H9 (cell line): ENCODE measurements at regions not wholly inside any gene's neighbourhood (a gene's known extent, or its start where the extent isn't known, plus 50 kb on each side); places are given as distances from the start of the nearest gene placed in this dataset.

ENCODE experiments used
- DNase-seq: peaks from one replicate; pipeline ENCODE4 v3.0.0-alpha.2; 2017
- H2AFZ ChIP-seq: one replicate; pipeline ENCODE4 v1.6.1; 2013; ENCODE audit warnings: mild to moderate bottlenecking, low read length, control low read depth, moderate library complexity
- H2AK5ac ChIP-seq: 2 replicates; pipeline ENCODE4 v1.6.1; 2013; ENCODE audit warnings: low read length, control low read depth, mixed read lengths; ENCODE audit not compliant: insufficient read length
- H2BK120ac ChIP-seq: one replicate; pipeline ENCODE4 v1.6.1; 2013; ENCODE audit warnings: low read depth, mild to moderate bottlenecking, low read length, control low read depth, inconsistent platforms; ENCODE audit not compliant: poor library complexity, severe bottlenecking
- H2BK12ac ChIP-seq: 2 replicates; pipeline ENCODE4 v1.6.1; 2013; ENCODE audit warnings: low read length, control low read depth, mixed read lengths, low read depth; ENCODE audit not compliant: insufficient read length
- H2BK15ac ChIP-seq: 2 replicates; pipeline ENCODE4 v1.6.1; 2013; ENCODE audit warnings: low read depth, low read length, control low read depth
- H2BK20ac ChIP-seq: one replicate; pipeline ENCODE4 v1.6.1; 2013; ENCODE audit warnings: low read depth, mild to moderate bottlenecking, low read length, control low read depth, inconsistent platforms; ENCODE audit not compliant: poor library complexity, severe bottlenecking
- H2BK5ac ChIP-seq: 2 replicates; pipeline ENCODE4 v1.6.1; 2013; ENCODE audit warnings: low read length, control low read depth, mixed read lengths; ENCODE audit not compliant: insufficient read length
- H3K14ac ChIP-seq: 2 replicates; pipeline ENCODE4 v1.6.1; 2013; ENCODE audit warnings: low read length, control low read depth; ENCODE audit not compliant: insufficient read depth
- H3K18ac ChIP-seq: 2 replicates; pipeline ENCODE4 v1.6.1; 2013; ENCODE audit warnings: low read depth, mild to moderate bottlenecking, mixed read lengths, low read length, control low read depth; ENCODE audit not compliant: insufficient read length
- H3K23ac ChIP-seq: 2 replicates; pipeline ENCODE4 v1.6.1; 2013; ENCODE audit warnings: low read length, control low read depth, mixed read lengths, low read depth; ENCODE audit not compliant: insufficient read length
- H3K23me2 ChIP-seq: 2 replicates; pipeline ENCODE4 v1.6.1; 2013; ENCODE audit warnings: low read depth, mild to moderate bottlenecking, mixed read lengths, low read length, control low read depth; ENCODE audit not compliant: insufficient read length, poor library complexity, severe bottlenecking
- H3K27ac ChIP-seq: 2 replicates; pipeline ENCODE4 v1.5.1; 2013; ENCODE audit warnings: low read length, control low read depth, mixed read lengths, low read depth; ENCODE audit not compliant: insufficient read length
- H3K27me3 ChIP-seq: 2 replicates; pipeline ENCODE4 v1.6.1; 2013; ENCODE audit warnings: low read length, control low read depth, inconsistent platforms; ENCODE audit not compliant: insufficient read depth
- H3K4ac ChIP-seq: 2 replicates; pipeline ENCODE4 v1.6.1; 2013; ENCODE audit warnings: low read depth, mild to moderate bottlenecking, control low read depth, inconsistent platforms, low read length, moderate library complexity
- H3K4me1 ChIP-seq: 2 replicates; pipeline ENCODE4 v1.6.1; 2013; ENCODE audit warnings: low read length, control low read depth, inconsistent platforms; ENCODE audit not compliant: insufficient read depth
- H3K4me2 ChIP-seq: 2 replicates; pipeline ENCODE4 v1.6.1; 2013; ENCODE audit warnings: low read length, control low read depth, mixed read lengths; ENCODE audit not compliant: insufficient read length, insufficient read depth
- H3K56ac ChIP-seq: 2 replicates; pipeline ENCODE4 v1.6.1; 2013; ENCODE audit warnings: low read depth, mild to moderate bottlenecking, mixed read lengths, low read length, control low read depth; ENCODE audit not compliant: insufficient read length
- H3K79me1 ChIP-seq: 2 replicates; pipeline ENCODE4 v1.6.1; 2013; ENCODE audit warnings: low read depth, mild to moderate bottlenecking, moderate library complexity, low read length, control low read depth, inconsistent platforms; ENCODE audit not compliant: insufficient read depth, poor library complexity, severe bottlenecking
- H3K79me2 ChIP-seq: 2 replicates; pipeline ENCODE4 v1.6.1; 2013; ENCODE audit warnings: low read length, control low read depth, inconsistent platforms; ENCODE audit not compliant: insufficient read depth
- H3K9ac ChIP-seq: 2 replicates; pipeline ENCODE4 v1.6.1; 2013; ENCODE audit warnings: low read length, control low read depth, mixed read lengths; ENCODE audit not compliant: insufficient read length; ENCODE audit errors: extremely low read depth
- H3K9me3 ChIP-seq: one replicate; pipeline ENCODE4 v1.6.1; 2013; ENCODE audit warnings: low read depth, low read length, inconsistent platforms; ENCODE audit not compliant: control insufficient read depth
- H3T11ph ChIP-seq: one replicate; pipeline ENCODE4 v1.6.1; 2013; ENCODE audit warnings: mild to moderate bottlenecking, low read length, control low read depth, inconsistent platforms
- H4K20me1 ChIP-seq: one replicate; pipeline ENCODE4 v1.6.1; 2013; ENCODE audit not compliant: control insufficient read depth, insufficient read length, insufficient read depth
- H4K5ac ChIP-seq: 2 replicates; pipeline ENCODE4 v1.6.1; 2013; ENCODE audit warnings: low read depth, mild to moderate bottlenecking, mixed read lengths, low read length, control low read depth; ENCODE audit not compliant: insufficient read length
- H4K8ac ChIP-seq: replicated peaks from 2 replicates; pipeline ENCODE4 v1.6.1; 2013; ENCODE audit warnings: low read length, control low read depth, mixed read lengths, low read depth; ENCODE audit not compliant: insufficient read length
- H4K91ac ChIP-seq: 2 replicates; pipeline ENCODE4 v1.6.1; 2013; ENCODE audit warnings: low read depth, mild to moderate bottlenecking, moderate library complexity, mixed read lengths, low read length, control low read depth; ENCODE audit not compliant: insufficient read length
- H3K27ac Mint-ChIP-seq, 3 experiments: 2 replicates in 2 of 3; 3 replicates in 1 of 3; pipeline ENCODE4 v1.8.0; 2020 to 2021; ENCODE audit warnings: mixed read lengths in 3 of 3, mild to moderate bottlenecking in 1 of 3, moderate library complexity in 1 of 3
- H3K27me3 Mint-ChIP-seq: 2 replicates; pipeline ENCODE4 v1.8.0; 2021; ENCODE audit warnings: low read depth, mild to moderate bottlenecking, moderate library complexity, mixed read lengths
- H3K36me3 Mint-ChIP-seq, 3 experiments: 2 replicates in 2 of 3; 3 replicates in 1 of 3; pipeline ENCODE4 v1.8.0; 2020 to 2021; ENCODE audit warnings: low read depth in 3 of 3, mixed read lengths in 3 of 3; ENCODE audit not compliant: insufficient read depth in 1 of 3
- H3K4me1 Mint-ChIP-seq, 2 experiments: 2 replicates each; pipeline ENCODE4 v1.8.0; 2020; ENCODE audit warnings: mixed read lengths in 2 of 2
- H3K4me3 Mint-ChIP-seq, 2 experiments: 2 replicates in 1 of 2; 3 replicates in 1 of 2; pipeline ENCODE4 v1.8.0; 2020 to 2021; ENCODE audit warnings: mild to moderate bottlenecking in 2 of 2, mixed read lengths in 2 of 2, moderate library complexity in 1 of 2
- H3K9me3 Mint-ChIP-seq, 2 experiments: 2 replicates in 1 of 2; 3 replicates in 1 of 2; pipeline ENCODE4 v1.8.0; 2020; ENCODE audit warnings: mild to moderate bottlenecking in 2 of 2, mixed read lengths in 2 of 2, moderate library complexity in 1 of 2
- WGBS: extraction: QIAGEN DNeasy Blood & Tissue Kit; methylation state at CpG from one replicate; pipeline ENCODE4 v1.1.7; 2013; ENCODE audit warnings: missing lambda C conversion rate, low lambda C conversion rate, mixed read lengths; ENCODE audit not compliant: insufficient read length; ENCODE audit errors: extremely low coverage; 5-methylcytosine and 5-hydroxymethylcytosine counted together
- TF ChIP-seq, protein P1 (sequence below): fragments of 200-600 bp; sonication (generic); conservative IDR thresholded peaks from 3 replicates; pipeline ENCODE4 v1.8.0; 2021; ENCODE audit warnings: antibody characterized with exemption, mild to moderate bottlenecking

DNA sequence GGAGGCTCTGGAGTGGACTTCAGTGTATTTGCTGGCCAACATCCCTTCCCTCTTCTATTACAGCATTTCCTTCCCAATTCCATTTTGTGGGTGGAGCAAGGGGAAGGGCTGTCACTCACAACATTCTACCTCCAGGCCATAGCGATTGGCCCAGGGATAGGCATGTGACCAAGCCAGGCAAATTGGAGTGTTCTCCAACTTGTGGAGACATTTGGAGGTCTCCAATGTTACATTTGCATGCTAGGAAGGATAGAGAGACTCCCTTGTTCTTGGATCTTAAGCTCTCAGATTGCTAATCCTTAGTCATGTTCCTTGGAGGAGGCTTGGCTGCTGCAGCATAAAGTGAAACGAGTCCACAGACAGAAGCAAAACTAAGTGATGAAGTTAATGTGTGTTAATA is 95.6 kb upstream of the KIF5B start:
- no peak overlapping the region for H3K4ac ChIP-seq
- no peak overlapping the region for H2BK120ac ChIP-seq
- no CpG with 5 or more reads among the region's 2 CpGs for WGBS
- H2BK5ac ChIP-seq: no peak overlapping the region
- H3K9ac ChIP-seq: no peak overlapping the region
- H3K27me3 ChIP-seq: no peaks in the 10 kb centered on the region
- no peak overlapping the region for H2BK20ac ChIP-seq
- H3K9me3 ChIP-seq: no peaks in the 10 kb centered on the region
- no peak for DNase-seq
- H4K91ac ChIP-seq: no peak overlapping the region
- no peak overlapping the region for H3K27ac ChIP-seq
- no peak overlapping the region for H3K4me2 ChIP-seq
- Mint-ChIP-seq H3K36me3 (peaks cover 0 to 17% (median 6%) of the 10 kb centered on the region in 3 experiments; a peak in 4 of 7 replicates), H3K4me3 (no peak overlapping the region), H3K27me3 (no peaks in the 10 kb centered on the region), H3K27ac (no peak overlapping the region), H3K9me3 (peaks cover 11 to 13% of the 10 kb centered on the region in 2 experiments), H3K4me1 (peaks cover 14% of the 10 kb centered on the region in 2 experiments; a peak in 3 of 4 replicates)
- H2BK15ac ChIP-seq: no peak overlapping the region
- no peak overlapping the region for H4K5ac ChIP-seq
- no peak overlapping the region for H3K18ac ChIP-seq
- no peak overlapping the region for H3K14ac ChIP-seq
- no peaks in the 10 kb centered on the region for H3K23me2 ChIP-seq
- H2AK5ac ChIP-seq: no peak overlapping the region
- no peaks in the 10 kb centered on the region for H3K79me2 ChIP-seq
- H3K56ac ChIP-seq: no peak overlapping the region
- H3K23ac ChIP-seq: no peak overlapping the region
- no peak overlapping the region for H2AFZ ChIP-seq
- H4K20me1 ChIP-seq: no peaks in the 10 kb centered on the region
- H3T11ph ChIP-seq: no peak overlapping the region
- no peaks in the 10 kb centered on the region for H3K4me1 ChIP-seq
- H4K8ac ChIP-seq: no peak overlapping the region
- H3K79me1 ChIP-seq: no peaks in the 10 kb centered on the region
- no peak overlapping the region for H2BK12ac ChIP-seq
- TF ChIP-seq, protein P1, sequence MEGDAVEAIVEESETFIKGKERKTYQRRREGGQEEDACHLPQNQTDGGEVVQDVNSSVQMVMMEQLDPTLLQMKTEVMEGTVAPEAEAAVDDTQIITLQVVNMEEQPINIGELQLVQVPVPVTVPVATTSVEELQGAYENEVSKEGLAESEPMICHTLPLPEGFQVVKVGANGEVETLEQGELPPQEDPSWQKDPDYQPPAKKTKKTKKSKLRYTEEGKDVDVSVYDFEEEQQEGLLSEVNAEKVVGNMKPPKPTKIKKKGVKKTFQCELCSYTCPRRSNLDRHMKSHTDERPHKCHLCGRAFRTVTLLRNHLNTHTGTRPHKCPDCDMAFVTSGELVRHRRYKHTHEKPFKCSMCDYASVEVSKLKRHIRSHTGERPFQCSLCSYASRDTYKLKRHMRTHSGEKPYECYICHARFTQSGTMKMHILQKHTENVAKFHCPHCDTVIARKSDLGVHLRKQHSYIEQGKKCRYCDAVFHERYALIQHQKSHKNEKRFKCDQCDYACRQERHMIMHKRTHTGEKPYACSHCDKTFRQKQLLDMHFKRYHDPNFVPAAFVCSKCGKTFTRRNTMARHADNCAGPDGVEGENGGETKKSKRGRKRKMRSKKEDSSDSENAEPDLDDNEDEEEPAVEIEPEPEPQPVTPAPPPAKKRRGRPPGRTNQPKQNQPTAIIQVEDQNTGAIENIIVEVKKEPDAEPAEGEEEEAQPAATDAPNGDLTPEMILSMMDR: no peak
